Endothelial cell (in vitro differentiated cells): ENCODE measurements at regions not wholly inside any gene's neighbourhood (a gene's known extent, or its start where the extent isn't known, plus 50 kb on each side); places are given as distances from the start of the nearest gene placed in this dataset.

Experiments used
- DNase-seq: peaks from one replicate; pipeline ENCODE4 v3.0.0; 2021; ENCODE audit warnings: low spot score
- H3K27ac Mint-ChIP-seq: one replicate; pipeline ENCODE4 v1.8.0; 2021; ENCODE audit warnings: mixed read lengths, inconsistent platforms; ENCODE audit not compliant: unreplicated experiment
- H3K27me3 Mint-ChIP-seq: one replicate; pipeline ENCODE4 v1.8.0; 2021; ENCODE audit warnings: mild to moderate bottlenecking, moderate library complexity, mixed read lengths, inconsistent platforms; ENCODE audit not compliant: unreplicated experiment
- H3K36me3 Mint-ChIP-seq: one replicate; pipeline ENCODE4 v1.8.0; 2021; ENCODE audit warnings: mild to moderate bottlenecking, low read depth, mixed read lengths, inconsistent platforms; ENCODE audit not compliant: unreplicated experiment
- H3K4me1 Mint-ChIP-seq: one replicate; pipeline ENCODE4 v1.8.0; 2021; ENCODE audit warnings: mild to moderate bottlenecking, mixed read lengths, inconsistent platforms; ENCODE audit not compliant: unreplicated experiment
- H3K4me3 Mint-ChIP-seq: one replicate; pipeline ENCODE4 v1.8.0; 2021; ENCODE audit warnings: mild to moderate bottlenecking, mixed read lengths, inconsistent platforms; ENCODE audit not compliant: unreplicated experiment
- H3K9me3 Mint-ChIP-seq: one replicate; pipeline ENCODE4 v1.8.0; 2021; ENCODE audit warnings: mixed read lengths, inconsistent platforms; ENCODE audit not compliant: unreplicated experiment
- TF ChIP-seq, protein P1 (sequence below): fragments of 200-600 bp; sonication (generic); IDR thresholded peaks from one replicate; pipeline ENCODE4 v1.5.0; 2021; ENCODE audit warnings: antibody characterized with exemption; ENCODE audit not compliant: unreplicated experiment

DNA sequence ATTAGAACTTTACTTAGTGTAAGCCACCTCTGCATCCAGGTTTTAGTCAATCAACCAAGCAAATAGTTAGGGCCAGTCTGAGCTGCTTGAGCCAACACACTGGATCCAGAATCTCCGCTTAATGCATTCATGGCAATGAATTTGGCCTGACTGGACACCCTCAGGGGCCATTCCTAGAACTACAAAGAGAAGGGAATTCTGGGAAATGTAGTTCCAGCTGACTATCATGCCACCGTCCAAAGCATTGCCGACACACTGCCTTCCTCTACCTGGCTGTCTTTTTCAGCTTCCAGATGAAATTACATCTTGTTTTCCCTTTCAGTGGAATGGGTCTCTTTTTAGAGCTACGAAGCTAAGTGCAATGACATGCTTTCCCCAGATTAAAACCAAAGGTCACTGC lies 163.0 kb upstream of the IGSF21 start:
- no peak for DNase-seq
- no peak overlapping the region for H3K4me3 Mint-ChIP-seq
- TF ChIP-seq, protein P1, sequence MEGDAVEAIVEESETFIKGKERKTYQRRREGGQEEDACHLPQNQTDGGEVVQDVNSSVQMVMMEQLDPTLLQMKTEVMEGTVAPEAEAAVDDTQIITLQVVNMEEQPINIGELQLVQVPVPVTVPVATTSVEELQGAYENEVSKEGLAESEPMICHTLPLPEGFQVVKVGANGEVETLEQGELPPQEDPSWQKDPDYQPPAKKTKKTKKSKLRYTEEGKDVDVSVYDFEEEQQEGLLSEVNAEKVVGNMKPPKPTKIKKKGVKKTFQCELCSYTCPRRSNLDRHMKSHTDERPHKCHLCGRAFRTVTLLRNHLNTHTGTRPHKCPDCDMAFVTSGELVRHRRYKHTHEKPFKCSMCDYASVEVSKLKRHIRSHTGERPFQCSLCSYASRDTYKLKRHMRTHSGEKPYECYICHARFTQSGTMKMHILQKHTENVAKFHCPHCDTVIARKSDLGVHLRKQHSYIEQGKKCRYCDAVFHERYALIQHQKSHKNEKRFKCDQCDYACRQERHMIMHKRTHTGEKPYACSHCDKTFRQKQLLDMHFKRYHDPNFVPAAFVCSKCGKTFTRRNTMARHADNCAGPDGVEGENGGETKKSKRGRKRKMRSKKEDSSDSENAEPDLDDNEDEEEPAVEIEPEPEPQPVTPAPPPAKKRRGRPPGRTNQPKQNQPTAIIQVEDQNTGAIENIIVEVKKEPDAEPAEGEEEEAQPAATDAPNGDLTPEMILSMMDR, result no peak
- H3K36me3 Mint-ChIP-seq, result no peaks in the 10 kb centered on the region
- peaks cover 6% of the 10 kb centered on the region for H3K27me3 Mint-ChIP-seq
- H3K27ac Mint-ChIP-seq, result no peak overlapping the region
- no peaks in the 10 kb centered on the region for H3K9me3 Mint-ChIP-seq
- H3K4me1 Mint-ChIP-seq, result no peaks in the 10 kb centered on the region

GRCh38 chr1:17946434-17946833 lies 161.2 kb upstream of the IGSF21 start:
- H3K9me3 Mint-ChIP-seq, result no peaks in the 10 kb centered on the region
- no peak for DNase-seq
- H3K27me3 Mint-ChIP-seq, result peaks cover 6% of the 10 kb centered on the region
- TF ChIP-seq, protein P1, result no peak
- no peak overlapping the region for H3K27ac Mint-ChIP-seq
- H3K36me3 Mint-ChIP-seq, result no peaks in the 10 kb centered on the region
- no peaks in the 10 kb centered on the region for H3K4me1 Mint-ChIP-seq
- H3K4me3 Mint-ChIP-seq, result no peak overlapping the region

DNA sequence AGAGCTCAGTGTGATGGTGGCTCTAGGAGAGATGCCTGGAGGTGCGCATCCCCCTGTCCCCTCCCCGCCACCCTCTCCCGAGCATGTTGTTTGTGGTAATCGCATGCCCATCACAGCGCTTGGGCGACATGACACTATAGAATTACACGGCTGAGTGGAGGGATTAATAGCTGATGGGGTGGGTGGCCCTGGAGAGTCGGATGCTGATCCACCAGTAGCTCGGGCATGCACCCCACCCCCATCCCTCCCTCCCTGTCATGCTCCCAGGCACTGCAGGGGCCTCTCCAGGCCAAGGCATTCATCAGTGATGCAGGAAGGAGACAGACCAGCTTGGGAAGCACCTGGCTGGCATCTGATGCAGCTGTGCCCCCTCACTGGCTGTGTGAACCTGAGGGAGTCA lies 159.0 kb upstream of the IGSF21 start:
- TF ChIP-seq, protein P1, result no peak
- Mint-ChIP-seq H3K27me3 (peaks cover 10% of the 10 kb centered on the region), H3K9me3 (no peaks in the 10 kb centered on the region), H3K4me1 (no peaks in the 10 kb centered on the region), H3K27ac (no peak overlapping the region), H3K4me3 (no peak overlapping the region), H3K36me3 (no peaks in the 10 kb centered on the region)
- no peak for DNase-seq

- H3K36me3 Mint-ChIP-seq, result no peaks in the 10 kb centered on the region
- no peaks in the 10 kb centered on the region for H3K9me3 Mint-ChIP-seq
- TF ChIP-seq, protein P1, result no peak
- H3K4me1 Mint-ChIP-seq, result no peaks in the 10 kb centered on the region
- no peak overlapping the region for H3K27ac Mint-ChIP-seq
- no peak for DNase-seq
- H3K4me3 Mint-ChIP-seq, result no peak overlapping the region
- peaks cover 10% of the 10 kb centered on the region for H3K27me3 Mint-ChIP-seq
These were observed 158.1 kb upstream of the IGSF21 start for GRCh38 chr1:17949511-17949910.

DNA sequence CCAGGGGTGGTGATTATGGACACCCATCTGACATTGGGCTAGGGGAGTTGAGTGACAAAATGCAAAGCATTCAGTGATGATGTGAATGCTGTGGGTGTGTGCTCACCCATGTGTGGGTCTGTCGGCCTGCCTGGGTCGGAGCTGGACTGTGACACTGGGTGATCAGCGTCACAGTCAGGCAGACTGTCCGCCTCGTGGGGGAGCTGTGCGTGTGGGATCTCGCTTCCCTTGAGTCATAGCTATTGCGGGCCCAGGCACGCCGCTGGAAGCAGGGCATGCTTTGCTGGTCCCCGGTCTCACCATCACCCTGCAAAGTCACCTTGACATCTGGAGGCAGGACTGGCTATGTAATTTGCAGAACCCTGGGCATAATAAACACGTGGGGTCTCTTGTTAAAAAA lies 156.9 kb upstream of the IGSF21 start:
- TF ChIP-seq, protein P1, result no peak
- no peak for DNase-seq
- Mint-ChIP-seq H3K27me3 (peaks cover 10% of the 10 kb centered on the region), H3K4me1 (no peaks in the 10 kb centered on the region), H3K9me3 (no peaks in the 10 kb centered on the region), H3K36me3 (no peaks in the 10 kb centered on the region), H3K4me3 (no peak overlapping the region), H3K27ac (no peak overlapping the region)
